Calu3 (cell line): ENCODE measurements at regions not wholly inside any gene's neighbourhood (a gene's known extent, or its start where the extent isn't known, plus 50 kb on each side); places are given as distances from the start of the nearest gene placed in this dataset.
A peak's percentile ranks its signal among the peaks of the same experiment; 100 is the strongest.

Experiments
- BruUV-seq: library from RNA; stranded (reverse); fragments of 400-500 nt; replicated peaks from 2 replicates; lab custom pipeline; 2021; lab: Mats Ljungman, UMichigan
- CTCF ChIA-PET: fragments of 300-600 bp; sonication (Branson Sonifier 250); formaldehyde crosslinking; loops from one replicate; lab custom pipeline; 2022; ENCODE audit warnings: antibody characterized with exemption; lab: Charles Lee
- DNase-seq: peaks from one replicate; pipeline ENCODE4 v3.0.0; 2022
- H3K27ac Mint-ChIP-seq: one replicate; pipeline ENCODE4 v1.8.0; 2022; ENCODE audit warnings: mixed read lengths; ENCODE audit not compliant: unreplicated experiment
- H3K27me3 Mint-ChIP-seq: one replicate; pipeline ENCODE4 v1.8.0; 2022; ENCODE audit warnings: mixed read lengths; ENCODE audit not compliant: unreplicated experiment
- H3K36me3 Mint-ChIP-seq: one replicate; pipeline ENCODE4 v1.8.0; 2022; ENCODE audit warnings: mild to moderate bottlenecking, moderate library complexity, mixed read lengths; ENCODE audit not compliant: insufficient read depth, unreplicated experiment
- H3K4me1 Mint-ChIP-seq: one replicate; pipeline ENCODE4 v1.8.0; 2022; ENCODE audit warnings: mild to moderate bottlenecking, low read depth, mixed read lengths; ENCODE audit not compliant: unreplicated experiment
- H3K4me3 Mint-ChIP-seq: one replicate; pipeline ENCODE4 v1.8.0; 2022; ENCODE audit warnings: mild to moderate bottlenecking, low read depth, moderate library complexity, mixed read lengths; ENCODE audit not compliant: unreplicated experiment
- H3K9me3 Mint-ChIP-seq: one replicate; pipeline ENCODE4 v1.8.0; 2022; ENCODE audit warnings: low read depth, mixed read lengths; ENCODE audit not compliant: unreplicated experiment
- CTCF ChIP-seq: fragments of 200-600 bp; IDR thresholded peaks from one replicate; pipeline ENCODE4 v1.8.0; 2022; ENCODE audit warnings: antibody characterized with exemption; ENCODE audit not compliant: unreplicated experiment
- intact Hi-C: fragments of 100-400 bp; cut with micrococcal nuclease; formaldehyde crosslinking; loops from one replicate; pipeline ENCODE4 v1.10.0; 2022; ENCODE audit not compliant: unreplicated experiment

- CTCF ChIA-PET, result no interaction called here
- Mint-ChIP-seq H3K4me3 (no peak overlapping the region), H3K4me1 (no peaks in the 10 kb centered on the region), H3K9me3 (no peaks in the 10 kb centered on the region), H3K27ac (no peak overlapping the region), H3K27me3 (no peaks in the 10 kb centered on the region), H3K36me3 (no peaks in the 10 kb centered on the region)
- TF ChIP-seq CTCF, result no peak
- intact Hi-C loops, result no loop called here
- no peak for DNase-seq
- BruUV-seq, result no TSS peak
Measured at GRCh38 chr11:95706974-95707387, 82.6 kb downstream of the FAM76B start.

- no peak overlapping the region for H3K4me3 Mint-ChIP-seq
- H3K27ac Mint-ChIP-seq, result no peak overlapping the region
- intact Hi-C loops, result loop anchor here (1.0 to 2.0 kb wide), 2 partner anchors 477 to 550 kb away; no protein-coding TSS in a partner anchor
- BruUV-seq, result no TSS peak
- H3K9me3 Mint-ChIP-seq, result no peaks in the 10 kb centered on the region
- peaks cover under 1% of the 10 kb centered on the region for H3K4me1 Mint-ChIP-seq
- no peaks in the 10 kb centered on the region for H3K36me3 Mint-ChIP-seq
- peak; percentile 84 for DNase-seq
- peak; percentile 65 for TF ChIP-seq CTCF
- H3K27me3 Mint-ChIP-seq, result no peaks in the 10 kb centered on the region
- CTCF ChIA-PET, result interaction anchor here (0.6 to 2.3 kb wide), 15 partner anchors 9 to 599 kb away, joined by 3 to 18 read pairs (median 4); partner anchors contain the start of gene SESN3
Measured at GRCh38 chr11:95705485-95706124, 84.0 kb downstream of the FAM76B start.

GRCh38 chr11:95704865-95705264 is 84.7 kb downstream of the FAM76B start:
- no TSS peak for BruUV-seq
- intact Hi-C loops, result loop anchor here (1.0 to 2.0 kb wide), 2 partner anchors 476 to 550 kb away; no protein-coding TSS in a partner anchor

GRCh38 chr11:95703049-95703448 is 86.5 kb downstream of the FAM76B start:
- no peak overlapping the region for H3K4me3 Mint-ChIP-seq
- H3K36me3 Mint-ChIP-seq, result no peaks in the 10 kb centered on the region
- CTCF ChIA-PET, result interaction anchor here (1.4 kb wide), 1 partner anchor 549 kb away, joined by 3 read pairs; no protein-coding TSS in a partner anchor
- peaks cover 9% of the 10 kb centered on the region for H3K4me1 Mint-ChIP-seq
- no peaks in the 10 kb centered on the region for H3K9me3 Mint-ChIP-seq
- no peak overlapping the region for H3K27ac Mint-ChIP-seq
- no peak for DNase-seq
- intact Hi-C loops, result no loop called here
- BruUV-seq, result no TSS peak
- no peak for TF ChIP-seq CTCF
- H3K27me3 Mint-ChIP-seq, result no peaks in the 10 kb centered on the region

More at GRCh38 chr11:95704865-95705264, 84.7 kb downstream of the FAM76B start:
- no peak for TF ChIP-seq CTCF
- H3K4me1 Mint-ChIP-seq, result peaks cover 8% of the 10 kb centered on the region
- no peak for DNase-seq
- no peak overlapping the region for H3K4me3 Mint-ChIP-seq
- no peaks in the 10 kb centered on the region for H3K36me3 Mint-ChIP-seq
- H3K9me3 Mint-ChIP-seq, result no peaks in the 10 kb centered on the region
- H3K27me3 Mint-ChIP-seq, result no peaks in the 10 kb centered on the region
- H3K27ac Mint-ChIP-seq, result no peak overlapping the region
- CTCF ChIA-PET, result interaction anchor here (0.6 to 2.3 kb wide), 12 partner anchors 10 to 555 kb away, joined by 3 to 18 read pairs (median 6); partner anchors contain the start of gene SESN3
